ENCODE measurements at regions not wholly inside any gene's neighbourhood (a gene's known extent, or its start where the extent isn't known, plus 50 kb on each side); places are given as distances from the start of the nearest gene placed in this dataset.
"Not testable (repeated sequence)": the region's sequence is repeated elsewhere in the genome, so short reads cannot be mapped to it uniquely, and the experiment has no call there.

DNA sequence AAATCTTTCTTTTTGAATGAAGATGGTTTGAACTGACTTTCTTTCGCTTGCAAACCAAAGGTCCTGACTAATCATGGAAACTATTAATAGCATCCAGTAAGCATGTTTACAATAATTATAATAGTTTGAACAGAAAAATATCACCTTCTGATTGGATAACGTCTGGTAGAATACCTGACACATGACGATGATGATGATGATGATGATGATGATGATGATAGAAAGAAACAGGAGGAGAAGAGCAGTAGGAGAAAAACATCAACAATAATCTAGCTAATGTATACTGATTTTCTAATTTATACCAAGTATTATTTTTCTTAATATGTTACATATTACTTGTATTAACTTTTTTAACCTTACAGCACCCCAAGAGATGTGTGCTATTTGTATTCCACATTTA is 157.5 kb upstream of the SPRY2 start:
- Histone ChIP-seq H3K4me1 (ENCODE audit: control insufficient read depth in 3 of 3, insufficient read depth in 3 of 3, low read length in 3 of 3) (no peaks in the 10 kb centered on the region), H3K36me3 (ENCODE audit: control insufficient read depth in 3 of 3, insufficient read depth in 3 of 3, low read length in 3 of 3) (no peaks in the 10 kb centered on the region), H3K27ac (ENCODE audit: low read depth, low read length) (no peak overlapping the region), H3K27me3 (ENCODE audit: control insufficient read depth in 3 of 3, insufficient read depth in 3 of 3, low read length in 3 of 3) (no peaks in the 10 kb centered on the region), H3K4me3 (ENCODE audit: low read length in 3 of 3) (no peak overlapping the region), H3K9ac (ENCODE audit: low read depth in 1 of 3, low read length in 3 of 3) (no peak overlapping the region), H3K9me3 (ENCODE audit: control insufficient read depth in 3 of 3, low read length in 3 of 3) (no peaks in the 10 kb centered on the region)

GRCh38 chr13:80497978-80498377 is 157.1 kb upstream of the SPRY2 start:
- H3K4me3 ChIP-seq (ENCODE audit: low read length in 3 of 3), result no peak overlapping the region
- no peaks in the 10 kb centered on the region for H3K36me3 ChIP-seq (ENCODE audit: control insufficient read depth in 3 of 3, insufficient read depth in 3 of 3, low read length in 3 of 3)
- H3K9me3 ChIP-seq (ENCODE audit: control insufficient read depth in 3 of 3, low read length in 3 of 3), result no peaks in the 10 kb centered on the region
- H3K27ac ChIP-seq (ENCODE audit: low read depth, low read length), result no peak overlapping the region
- H3K4me1 ChIP-seq (ENCODE audit: control insufficient read depth in 3 of 3, insufficient read depth in 3 of 3, low read length in 3 of 3), result no peaks in the 10 kb centered on the region
- H3K9ac ChIP-seq (ENCODE audit: low read depth in 1 of 3, low read length in 3 of 3), result no peak overlapping the region
- H3K27me3 ChIP-seq (ENCODE audit: control insufficient read depth in 3 of 3, insufficient read depth in 3 of 3, low read length in 3 of 3), result no peaks in the 10 kb centered on the region

- H3K36me3 ChIP-seq (ENCODE audit: control insufficient read depth in 3 of 3, insufficient read depth in 3 of 3, low read length in 3 of 3), result no peaks in the 10 kb centered on the region
- no peaks in the 10 kb centered on the region for H3K9me3 ChIP-seq (ENCODE audit: control insufficient read depth in 3 of 3, low read length in 3 of 3)
- no peak overlapping the region for H3K9ac ChIP-seq (ENCODE audit: low read depth in 1 of 3, low read length in 3 of 3)
- no peaks in the 10 kb centered on the region for H3K4me1 ChIP-seq (ENCODE audit: control insufficient read depth in 3 of 3, insufficient read depth in 3 of 3, low read length in 3 of 3)
- H3K27ac ChIP-seq (ENCODE audit: low read depth, low read length), result no peak overlapping the region
- H3K4me3 ChIP-seq (ENCODE audit: low read length in 3 of 3), result no peak overlapping the region
- H3K27me3 ChIP-seq (ENCODE audit: control insufficient read depth in 3 of 3, insufficient read depth in 3 of 3, low read length in 3 of 3), result no peaks in the 10 kb centered on the region
These were observed 156.5 kb upstream of the SPRY2 start for GRCh38 chr13:80497439-80497838.

DNA sequence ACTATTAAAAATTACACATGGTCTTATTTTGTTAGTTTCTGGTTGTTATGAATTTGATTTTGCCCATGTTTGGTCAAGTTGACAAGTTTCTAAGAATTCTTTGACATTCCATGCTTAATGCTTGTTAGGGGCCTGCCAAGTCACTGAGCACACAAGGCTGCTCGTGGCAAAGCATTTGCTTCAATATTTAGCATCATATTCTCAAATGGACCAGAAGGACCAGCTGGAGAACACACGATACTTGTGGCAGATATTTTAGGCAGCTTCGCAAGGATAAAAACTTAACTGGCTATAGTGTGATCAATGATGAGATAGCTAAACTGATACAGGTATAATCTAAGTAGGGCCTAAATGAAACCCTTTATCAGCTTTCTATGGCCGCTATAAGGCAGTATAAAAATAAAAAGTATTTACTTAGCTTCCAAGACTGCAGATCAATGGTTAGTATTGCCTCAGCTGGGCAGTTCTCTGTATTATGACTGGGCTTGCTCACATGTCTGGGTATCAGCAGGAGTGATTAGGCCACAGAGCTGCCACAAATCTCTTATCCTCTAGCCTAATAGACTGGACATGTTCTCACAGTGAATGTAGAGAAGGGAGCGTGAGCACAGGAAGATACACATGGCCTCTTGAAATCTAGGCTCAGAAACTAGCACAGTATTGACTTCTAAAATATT is 155.9 kb upstream of the SPRY2 start:
- Histone ChIP-seq H3K4me1 (ENCODE audit: control insufficient read depth in 3 of 3, insufficient read depth in 3 of 3, low read length in 3 of 3) (no peaks in the 10 kb centered on the region), H3K9me3 (ENCODE audit: control insufficient read depth in 3 of 3, low read length in 3 of 3) (no peaks in the 10 kb centered on the region), H3K36me3 (ENCODE audit: control insufficient read depth in 3 of 3, insufficient read depth in 3 of 3, low read length in 3 of 3) (no peaks in the 10 kb centered on the region), H3K27me3 (ENCODE audit: control insufficient read depth in 3 of 3, insufficient read depth in 3 of 3, low read length in 3 of 3) (no peaks in the 10 kb centered on the region), H3K9ac (ENCODE audit: low read depth in 1 of 3, low read length in 3 of 3) (no peak overlapping the region), H3K27ac (ENCODE audit: low read depth, low read length) (no peak overlapping the region), H3K4me3 (ENCODE audit: low read length in 3 of 3) (no peak overlapping the region)

DNA sequence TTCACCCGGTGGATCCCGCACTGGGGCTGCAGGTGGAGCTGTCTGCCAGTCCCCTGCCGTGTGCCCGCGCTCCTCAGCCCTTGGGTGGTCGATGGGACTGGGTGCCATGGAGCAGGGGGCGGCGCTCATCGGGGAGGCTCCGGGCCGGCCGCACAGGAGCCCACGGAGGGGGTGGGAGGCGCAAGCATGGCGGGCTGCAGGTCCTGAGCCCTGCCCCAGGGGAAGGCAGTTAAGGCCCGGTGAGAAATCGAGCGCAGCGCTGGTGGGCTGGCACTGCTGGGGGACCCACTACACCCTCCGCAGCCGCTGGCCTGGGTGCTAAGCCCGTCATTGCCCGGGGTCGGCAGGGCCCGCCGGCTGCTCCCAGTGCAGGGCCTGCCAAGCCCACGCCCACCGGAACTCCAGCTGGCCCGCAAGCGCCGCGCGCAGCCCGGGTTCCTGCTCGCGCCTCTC is 149.6 kb upstream of the SPRY2 start:
- not testable (repeated sequence) for H3K9me3 ChIP-seq (ENCODE audit: control insufficient read depth in 3 of 3, low read length in 3 of 3); H3K27me3 ChIP-seq (ENCODE audit: control insufficient read depth in 3 of 3, insufficient read depth in 3 of 3, low read length in 3 of 3); H3K4me3 ChIP-seq (ENCODE audit: low read length in 3 of 3); H3K36me3 ChIP-seq (ENCODE audit: control insufficient read depth in 3 of 3, insufficient read depth in 3 of 3, low read length in 3 of 3); H3K27ac ChIP-seq (ENCODE audit: low read depth, low read length); H3K4me1 ChIP-seq (ENCODE audit: control insufficient read depth in 3 of 3, insufficient read depth in 3 of 3, low read length in 3 of 3); H3K9ac ChIP-seq (ENCODE audit: low read depth in 1 of 3, low read length in 3 of 3)

GRCh38 chr13:80486402-80486801 is 145.5 kb upstream of the SPRY2 start:
- H3K27me3 ChIP-seq (ENCODE audit: control insufficient read depth in 3 of 3, insufficient read depth in 3 of 3, low read length in 3 of 3), result no peaks in the 10 kb centered on the region
- H3K9ac ChIP-seq (ENCODE audit: low read depth in 1 of 3, low read length in 3 of 3), result no peak overlapping the region
- H3K36me3 ChIP-seq (ENCODE audit: control insufficient read depth in 3 of 3, insufficient read depth in 3 of 3, low read length in 3 of 3), result no peaks in the 10 kb centered on the region
- H3K27ac ChIP-seq (ENCODE audit: low read depth, low read length), result no peak overlapping the region
- no peaks in the 10 kb centered on the region for H3K9me3 ChIP-seq (ENCODE audit: control insufficient read depth in 3 of 3, low read length in 3 of 3)
- no peaks in the 10 kb centered on the region for H3K4me1 ChIP-seq (ENCODE audit: control insufficient read depth in 3 of 3, insufficient read depth in 3 of 3, low read length in 3 of 3)
- H3K4me3 ChIP-seq (ENCODE audit: low read length in 3 of 3), result no peak overlapping the region

DNA sequence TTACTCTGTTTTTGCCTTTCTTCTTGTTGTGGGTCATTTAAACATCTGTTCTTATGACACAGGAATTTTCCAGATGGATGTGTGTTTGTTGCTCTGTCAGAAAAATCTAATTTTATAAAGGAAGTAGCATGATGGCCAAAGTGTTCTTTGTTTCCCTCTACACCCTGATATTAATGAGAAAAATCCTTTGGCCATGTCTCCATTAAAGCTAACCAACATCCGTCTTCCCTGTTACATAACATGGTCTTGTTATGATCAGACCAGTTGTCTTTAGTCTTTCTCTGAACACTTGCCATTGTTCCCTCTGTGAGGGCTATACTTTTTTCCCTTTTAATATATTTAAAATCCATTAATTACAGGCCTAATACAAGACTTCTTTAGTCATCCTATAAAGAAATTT is 142.2 kb upstream of the SPRY2 start:
- Histone ChIP-seq H3K27me3 (ENCODE audit: control insufficient read depth in 3 of 3, insufficient read depth in 3 of 3, low read length in 3 of 3) (no peaks in the 10 kb centered on the region), H3K9ac (ENCODE audit: low read depth in 1 of 3, low read length in 3 of 3) (no peak overlapping the region), H3K4me1 (ENCODE audit: control insufficient read depth in 3 of 3, insufficient read depth in 3 of 3, low read length in 3 of 3) (no peaks in the 10 kb centered on the region), H3K27ac (ENCODE audit: low read depth, low read length) (no peak overlapping the region), H3K4me3 (ENCODE audit: low read length in 3 of 3) (no peak overlapping the region), H3K9me3 (ENCODE audit: control insufficient read depth in 3 of 3, low read length in 3 of 3) (no peaks in the 10 kb centered on the region), H3K36me3 (ENCODE audit: control insufficient read depth in 3 of 3, insufficient read depth in 3 of 3, low read length in 3 of 3) (no peaks in the 10 kb centered on the region)

GRCh38 chr13:80481588-80481987 is 140.7 kb upstream of the SPRY2 start:
- H3K27ac ChIP-seq (ENCODE audit: low read depth, low read length), result no peak overlapping the region
- H3K36me3 ChIP-seq (ENCODE audit: control insufficient read depth in 3 of 3, insufficient read depth in 3 of 3, low read length in 3 of 3), result no peaks in the 10 kb centered on the region

GRCh38 chr13:80477661-80478443 is 136.9 kb upstream of the SPRY2 start:
- no peak overlapping the region for H3K9ac ChIP-seq (ENCODE audit: low read depth in 1 of 3, low read length in 3 of 3)
- no peaks in the 10 kb centered on the region for H3K9me3 ChIP-seq (ENCODE audit: control insufficient read depth in 3 of 3, low read length in 3 of 3)
- H3K36me3 ChIP-seq (ENCODE audit: control insufficient read depth in 3 of 3, insufficient read depth in 3 of 3, low read length in 3 of 3), result no peaks in the 10 kb centered on the region
- no peaks in the 10 kb centered on the region for H3K4me1 ChIP-seq (ENCODE audit: control insufficient read depth in 3 of 3, insufficient read depth in 3 of 3, low read length in 3 of 3)
- no peaks in the 10 kb centered on the region for H3K27me3 ChIP-seq (ENCODE audit: control insufficient read depth in 3 of 3, insufficient read depth in 3 of 3, low read length in 3 of 3)
- H3K27ac ChIP-seq (ENCODE audit: low read depth, low read length), result no peak overlapping the region
- H3K4me3 ChIP-seq (ENCODE audit: low read length in 3 of 3), result no peak overlapping the region

More at GRCh38 chr13:80481588-80481987, 140.7 kb upstream of the SPRY2 start:
- no peaks in the 10 kb centered on the region for H3K9me3 ChIP-seq (ENCODE audit: control insufficient read depth in 3 of 3, low read length in 3 of 3)
- no peak overlapping the region for H3K9ac ChIP-seq (ENCODE audit: low read depth in 1 of 3, low read length in 3 of 3)
- H3K4me3 ChIP-seq (ENCODE audit: low read length in 3 of 3), result no peak overlapping the region
- H3K4me1 ChIP-seq (ENCODE audit: control insufficient read depth in 3 of 3, insufficient read depth in 3 of 3, low read length in 3 of 3), result no peaks in the 10 kb centered on the region
- no peaks in the 10 kb centered on the region for H3K27me3 ChIP-seq (ENCODE audit: control insufficient read depth in 3 of 3, insufficient read depth in 3 of 3, low read length in 3 of 3)

- Histone ChIP-seq H3K4me3 (ENCODE audit: low read length in 3 of 3) (no peak overlapping the region), H3K9me3 (ENCODE audit: control insufficient read depth in 3 of 3, low read length in 3 of 3) (no peaks in the 10 kb centered on the region), H3K9ac (ENCODE audit: low read depth in 1 of 3, low read length in 3 of 3) (no peak overlapping the region), H3K4me1 (ENCODE audit: control insufficient read depth in 3 of 3, insufficient read depth in 3 of 3, low read length in 3 of 3) (no peaks in the 10 kb centered on the region), H3K36me3 (ENCODE audit: control insufficient read depth in 3 of 3, insufficient read depth in 3 of 3, low read length in 3 of 3) (no peaks in the 10 kb centered on the region), H3K27ac (ENCODE audit: low read depth, low read length) (no peak overlapping the region), H3K27me3 (ENCODE audit: control insufficient read depth in 3 of 3, insufficient read depth in 3 of 3, low read length in 3 of 3) (no peaks in the 10 kb centered on the region)
These were observed 136.0 kb upstream of the SPRY2 start for GRCh38 chr13:80476953-80477352.
